ENCODE measurements at regions not wholly inside any gene's neighbourhood (a gene's known extent, or its start where the extent isn't known, plus 50 kb on each side); places are given as distances from the start of the nearest gene placed in this dataset.

DNA sequence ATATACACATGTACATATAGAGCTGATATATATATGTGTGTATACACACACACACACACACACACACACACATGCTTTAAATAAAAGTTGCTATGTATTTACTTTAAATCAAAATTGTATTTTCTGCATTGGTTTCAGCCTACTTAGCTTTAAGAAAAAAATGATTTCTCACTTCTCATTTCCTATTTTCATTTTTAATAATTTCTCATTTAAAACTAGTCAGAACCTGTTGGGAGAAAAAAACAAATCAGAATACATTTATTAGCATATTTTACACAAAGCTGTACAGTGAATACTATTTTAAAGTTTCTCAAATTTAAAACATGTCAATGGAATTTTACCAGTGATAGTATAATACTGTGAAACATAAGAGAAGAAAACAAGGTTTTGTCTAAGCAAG lies 681.8 kb downstream of the CENPC start:
- TF ChIP-seq, protein P1, sequence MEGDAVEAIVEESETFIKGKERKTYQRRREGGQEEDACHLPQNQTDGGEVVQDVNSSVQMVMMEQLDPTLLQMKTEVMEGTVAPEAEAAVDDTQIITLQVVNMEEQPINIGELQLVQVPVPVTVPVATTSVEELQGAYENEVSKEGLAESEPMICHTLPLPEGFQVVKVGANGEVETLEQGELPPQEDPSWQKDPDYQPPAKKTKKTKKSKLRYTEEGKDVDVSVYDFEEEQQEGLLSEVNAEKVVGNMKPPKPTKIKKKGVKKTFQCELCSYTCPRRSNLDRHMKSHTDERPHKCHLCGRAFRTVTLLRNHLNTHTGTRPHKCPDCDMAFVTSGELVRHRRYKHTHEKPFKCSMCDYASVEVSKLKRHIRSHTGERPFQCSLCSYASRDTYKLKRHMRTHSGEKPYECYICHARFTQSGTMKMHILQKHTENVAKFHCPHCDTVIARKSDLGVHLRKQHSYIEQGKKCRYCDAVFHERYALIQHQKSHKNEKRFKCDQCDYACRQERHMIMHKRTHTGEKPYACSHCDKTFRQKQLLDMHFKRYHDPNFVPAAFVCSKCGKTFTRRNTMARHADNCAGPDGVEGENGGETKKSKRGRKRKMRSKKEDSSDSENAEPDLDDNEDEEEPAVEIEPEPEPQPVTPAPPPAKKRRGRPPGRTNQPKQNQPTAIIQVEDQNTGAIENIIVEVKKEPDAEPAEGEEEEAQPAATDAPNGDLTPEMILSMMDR (IDR thresholded peaks at IDR 0.05), result no peak

DNA sequence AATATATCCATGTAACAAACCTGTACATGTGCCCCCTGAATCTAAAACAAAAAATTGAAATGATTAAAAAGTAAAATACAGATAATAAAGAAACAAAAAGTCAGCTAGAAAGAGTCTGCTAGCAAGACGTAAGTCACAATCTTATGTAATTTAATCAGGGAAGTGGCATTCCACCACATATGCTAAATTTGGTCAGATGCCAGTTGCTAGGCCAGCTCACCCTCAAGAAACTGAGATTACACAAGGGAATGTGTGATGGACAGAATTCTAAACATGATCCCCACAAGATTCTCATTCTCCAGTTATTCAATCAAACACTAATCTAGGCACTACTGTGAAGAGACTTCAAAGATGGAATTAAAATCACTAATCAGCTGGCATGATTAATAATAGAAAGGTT lies 689.3 kb downstream of the CENPC start:
- TF ChIP-seq, protein P1 (IDR thresholded peaks at IDR 0.05), result no peak

GRCh38 chr4:66853845-66854244 lies 691.5 kb downstream of the CENPC start:
- TF ChIP-seq, protein P1 (IDR thresholded peaks at IDR 0.05), result no peak

DNA sequence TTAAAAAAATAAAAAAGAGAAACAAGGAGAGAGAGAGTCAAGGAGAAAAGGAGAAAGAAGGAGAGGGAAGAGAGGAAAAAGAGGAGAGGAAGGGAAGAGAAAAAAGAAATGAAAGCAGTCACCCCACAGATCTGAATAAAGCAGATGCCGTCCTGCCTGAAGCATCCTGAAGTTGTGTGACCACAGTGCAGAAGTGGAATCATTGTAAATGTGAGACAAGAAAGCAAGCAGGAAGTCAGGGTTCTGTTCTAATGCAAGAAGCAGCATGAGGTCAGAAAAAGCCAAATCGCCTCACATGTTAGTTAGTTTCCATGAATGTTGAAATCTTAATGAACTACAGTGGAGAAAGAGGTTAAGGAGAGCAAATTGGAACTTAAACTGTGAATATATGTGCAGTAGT lies 692.5 kb downstream of the CENPC start:
- TF ChIP-seq, protein P1 (IDR thresholded peaks at IDR 0.05), result no peak

DNA sequence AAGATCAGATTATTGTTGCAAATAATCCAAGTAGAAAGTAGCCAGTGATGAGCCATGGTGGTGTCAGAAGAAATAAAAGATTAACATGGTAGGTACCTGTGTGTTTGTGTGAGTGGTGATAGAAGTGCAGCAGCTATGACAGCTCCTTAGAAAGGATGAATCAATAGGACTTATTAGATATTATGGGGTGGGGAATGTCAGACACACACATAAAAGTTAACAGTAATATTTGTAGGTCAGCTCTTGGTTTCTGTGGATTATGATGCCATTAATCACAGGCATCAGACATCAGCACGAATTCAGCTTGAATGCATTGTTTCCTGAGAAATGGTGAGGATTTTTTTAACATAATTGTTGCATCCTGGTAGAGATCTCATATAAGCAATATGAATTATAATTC lies 695.7 kb downstream of the CENPC start:
- TF ChIP-seq, protein P1 (IDR thresholded peaks at IDR 0.05), result no peak

DNA sequence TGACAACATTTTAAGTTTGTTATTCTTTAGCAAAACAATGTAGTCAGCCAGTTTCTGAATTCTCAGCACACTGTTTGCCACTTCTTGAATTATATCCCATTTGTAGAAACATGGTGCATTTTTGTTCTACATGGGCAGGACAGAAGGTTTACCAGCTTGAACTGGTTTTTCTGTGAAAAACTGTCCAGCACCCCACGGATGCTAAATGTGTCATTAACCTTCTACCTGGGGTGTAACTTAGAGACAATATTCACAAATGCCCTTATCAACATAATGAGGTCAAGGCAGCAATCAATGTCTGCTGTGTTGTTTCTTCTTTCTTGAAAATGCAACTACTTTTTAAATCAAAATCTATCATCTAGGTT lies 702.6 kb downstream of the CENPC start:
- TF ChIP-seq, protein P1 (IDR thresholded peaks at IDR 0.05), result no peak

DNA sequence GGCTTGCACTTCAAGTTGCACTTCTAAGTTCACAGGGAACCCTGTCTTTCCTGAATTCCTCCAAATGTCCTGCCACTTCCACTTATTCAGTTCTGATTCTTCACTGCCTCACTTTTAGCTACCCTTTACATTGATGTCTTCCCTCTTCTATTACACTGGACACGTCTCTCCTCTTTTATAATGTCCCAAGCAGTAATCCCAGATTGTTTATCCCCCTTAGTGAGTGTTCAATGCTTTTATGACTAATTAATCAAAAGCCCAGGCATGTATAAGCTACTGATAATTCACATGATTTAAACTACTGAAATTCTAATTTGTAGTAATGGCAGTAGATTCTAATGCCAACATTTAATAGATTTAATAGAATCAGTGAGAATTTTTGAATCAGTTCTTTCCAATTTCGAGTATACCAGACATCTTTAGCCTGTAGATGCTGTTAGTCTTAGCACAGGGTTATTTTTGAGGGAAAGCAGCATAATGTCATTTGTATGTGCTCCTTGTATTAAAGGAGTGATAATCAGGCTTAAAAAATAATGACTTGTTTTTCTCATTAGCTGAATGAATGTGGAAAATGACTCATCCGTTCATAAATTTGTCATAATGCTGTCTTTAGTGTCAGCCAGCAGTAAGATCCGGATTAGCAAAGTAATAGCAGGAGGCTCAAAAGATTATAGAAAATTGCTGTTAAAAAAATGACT lies 703.1 kb downstream of the CENPC start:
- TF ChIP-seq, protein P1 (IDR thresholded peaks at IDR 0.05), result no peak

DNA sequence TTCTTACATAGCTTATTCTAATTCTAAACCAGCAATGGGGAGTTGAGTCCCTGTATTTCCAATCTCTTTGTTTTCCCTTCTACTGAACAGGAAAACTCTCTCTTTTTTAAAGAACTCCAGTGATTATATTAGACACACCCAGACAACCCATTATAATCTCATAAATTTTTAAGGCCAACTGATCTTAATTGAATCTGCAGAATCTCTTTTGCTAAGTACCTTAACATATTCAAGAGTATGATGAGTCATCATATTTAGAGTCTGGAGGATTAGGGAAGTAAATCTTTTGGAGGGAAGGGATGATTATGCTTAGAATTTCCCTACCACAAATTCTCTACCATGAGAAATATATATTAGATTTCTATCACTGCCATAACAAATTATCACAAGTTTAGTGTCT lies 705.1 kb downstream of the CENPC start:
- TF ChIP-seq, protein P1 (IDR thresholded peaks at IDR 0.05), result no peak
